ENCODE measurements at regions not wholly inside any gene's neighbourhood (a gene's known extent, or its start where the extent isn't known, plus 50 kb on each side); places are given as distances from the start of the nearest gene placed in this dataset.

DNA sequence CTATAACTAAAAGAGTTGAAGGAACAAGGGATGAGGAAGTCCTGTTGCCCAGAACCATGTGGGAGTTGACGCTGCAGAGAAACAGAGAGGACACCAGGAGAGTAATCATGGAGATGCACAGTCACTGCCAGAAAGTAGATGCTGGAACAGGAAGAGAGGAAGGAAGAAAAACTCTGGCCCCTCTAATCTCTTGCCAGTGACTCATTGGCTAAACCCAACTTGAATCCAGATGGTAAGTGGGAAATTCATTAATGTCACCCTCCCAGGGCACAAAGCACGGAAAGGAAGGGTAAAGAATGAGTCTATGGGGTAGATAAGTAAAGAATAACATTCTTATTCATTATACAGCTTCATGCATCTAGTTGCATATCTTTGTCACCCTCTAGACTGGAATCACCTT is 631.9 kb downstream of the PRELID2 start:
- no peak overlapping the region for H3K4me3 ChIP-seq (ENCODE audit: low read depth, low read length)
- intact Hi-C loops (cut with micrococcal nuclease; ENCODE audit: unreplicated experiment), result no loop called here
- no peak for DNase-seq
- TF ChIP-seq, protein P1, sequence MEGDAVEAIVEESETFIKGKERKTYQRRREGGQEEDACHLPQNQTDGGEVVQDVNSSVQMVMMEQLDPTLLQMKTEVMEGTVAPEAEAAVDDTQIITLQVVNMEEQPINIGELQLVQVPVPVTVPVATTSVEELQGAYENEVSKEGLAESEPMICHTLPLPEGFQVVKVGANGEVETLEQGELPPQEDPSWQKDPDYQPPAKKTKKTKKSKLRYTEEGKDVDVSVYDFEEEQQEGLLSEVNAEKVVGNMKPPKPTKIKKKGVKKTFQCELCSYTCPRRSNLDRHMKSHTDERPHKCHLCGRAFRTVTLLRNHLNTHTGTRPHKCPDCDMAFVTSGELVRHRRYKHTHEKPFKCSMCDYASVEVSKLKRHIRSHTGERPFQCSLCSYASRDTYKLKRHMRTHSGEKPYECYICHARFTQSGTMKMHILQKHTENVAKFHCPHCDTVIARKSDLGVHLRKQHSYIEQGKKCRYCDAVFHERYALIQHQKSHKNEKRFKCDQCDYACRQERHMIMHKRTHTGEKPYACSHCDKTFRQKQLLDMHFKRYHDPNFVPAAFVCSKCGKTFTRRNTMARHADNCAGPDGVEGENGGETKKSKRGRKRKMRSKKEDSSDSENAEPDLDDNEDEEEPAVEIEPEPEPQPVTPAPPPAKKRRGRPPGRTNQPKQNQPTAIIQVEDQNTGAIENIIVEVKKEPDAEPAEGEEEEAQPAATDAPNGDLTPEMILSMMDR (IDR thresholded peaks at IDR 0.05; ENCODE audit: insufficient read depth in 1 of 2, low read depth in 1 of 2, low read length in 1 of 2, severe bottlenecking in 1 of 2, unreplicated experiment in 1 of 2), result no peak
- ChIA-PET CTCF (interaction anchor here (0.6 kb wide), 1 partner anchor 10 kb away, joined by 3 read pairs; no protein-coding TSS in a partner anchor), POLR2A (no interaction called here)
- H3K4me1 Mint-ChIP-seq (ENCODE audit: low read depth, unreplicated experiment), result no peaks in the 10 kb centered on the region
- no peak overlapping the region for H3K27ac Mint-ChIP-seq (ENCODE audit: unreplicated experiment)
- H3K36me3 ChIP-seq (ENCODE audit: control insufficient read depth, insufficient read depth, low read length), result no peaks in the 10 kb centered on the region
- no peaks in the 10 kb centered on the region for H3K27me3 ChIP-seq (replicated peaks; ENCODE audit: control insufficient read depth, insufficient read depth, low read length)
- no peaks in the 10 kb centered on the region for H3K9me3 Mint-ChIP-seq (ENCODE audit: unreplicated experiment)
- no peak overlapping the region for H3K4me3 Mint-ChIP-seq (ENCODE audit: unreplicated experiment)
- BruUV-seq (replicated peaks), result no TSS peak
- no peaks in the 10 kb centered on the region for H3K36me3 Mint-ChIP-seq (ENCODE audit: insufficient read depth, unreplicated experiment)
- no peaks in the 10 kb centered on the region for H3K4me1 ChIP-seq
- H3K9me3 ChIP-seq, result no peaks in the 10 kb centered on the region
- H3K27me3 Mint-ChIP-seq (ENCODE audit: insufficient read depth, unreplicated experiment), result peaks cover 6% of the 10 kb centered on the region

DNA sequence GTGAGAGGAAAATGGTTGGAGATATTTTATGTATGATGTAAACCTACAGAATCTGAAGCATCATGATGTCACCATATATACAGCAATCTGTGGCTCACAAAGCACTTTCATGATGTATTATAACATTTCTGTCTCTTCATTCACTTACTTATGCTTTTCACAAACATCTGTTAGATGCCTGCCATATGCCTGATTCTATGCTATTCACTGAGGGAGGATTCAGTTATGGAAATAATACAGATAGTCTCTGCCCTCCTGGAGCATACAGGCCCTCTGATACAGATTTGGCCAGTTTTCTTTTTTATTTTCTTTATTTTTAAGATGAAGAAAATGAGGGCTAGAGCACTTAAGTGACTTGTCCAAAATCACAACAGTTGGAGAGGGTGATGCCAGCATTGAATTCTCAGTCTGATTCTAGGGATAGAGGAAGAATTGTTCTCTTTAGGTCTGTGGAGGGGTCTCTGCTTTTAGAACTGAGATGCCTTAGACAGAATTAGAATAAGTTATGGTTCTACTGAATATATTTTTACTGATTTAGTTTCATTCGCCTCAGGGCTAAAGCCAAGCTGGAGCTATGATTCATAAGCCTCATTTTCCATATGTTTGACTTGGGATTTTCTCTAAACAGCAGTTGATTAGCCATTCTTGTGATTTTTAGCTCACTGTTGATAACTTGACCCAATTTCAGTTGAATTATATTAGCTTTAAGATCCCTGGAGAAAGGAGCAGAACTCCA is 636.4 kb downstream of the PRELID2 start:
- Mint-ChIP-seq H3K36me3 (ENCODE audit: insufficient read depth, unreplicated experiment) (no peaks in the 10 kb centered on the region), H3K9me3 (ENCODE audit: unreplicated experiment) (no peaks in the 10 kb centered on the region), H3K27ac (ENCODE audit: unreplicated experiment) (no peak overlapping the region), H3K27me3 (ENCODE audit: insufficient read depth, unreplicated experiment) (peaks cover 2% of the 10 kb centered on the region), H3K4me1 (ENCODE audit: low read depth, unreplicated experiment) (no peaks in the 10 kb centered on the region), H3K4me3 (ENCODE audit: unreplicated experiment) (no peak overlapping the region)
- DNase-seq, result no peak
- TF ChIP-seq, protein P1 (IDR thresholded peaks at IDR 0.05; ENCODE audit: insufficient read depth in 1 of 2, low read depth in 1 of 2, low read length in 1 of 2, severe bottlenecking in 1 of 2, unreplicated experiment in 1 of 2), result no peak
- H3K36me3 ChIP-seq (ENCODE audit: control insufficient read depth, insufficient read depth, low read length), result no peaks in the 10 kb centered on the region
- ChIA-PET POLR2A (no interaction called here), CTCF (no interaction called here)
- H3K4me3 ChIP-seq (ENCODE audit: low read depth, low read length), result no peak overlapping the region
- H3K4me1 ChIP-seq, result no peaks in the 10 kb centered on the region
- no peaks in the 10 kb centered on the region for H3K9me3 ChIP-seq
- BruUV-seq (replicated peaks), result no TSS peak
- H3K27me3 ChIP-seq (replicated peaks; ENCODE audit: control insufficient read depth, insufficient read depth, low read length), result no peaks in the 10 kb centered on the region
- intact Hi-C loops (cut with micrococcal nuclease; ENCODE audit: unreplicated experiment), result no loop called here

DNA sequence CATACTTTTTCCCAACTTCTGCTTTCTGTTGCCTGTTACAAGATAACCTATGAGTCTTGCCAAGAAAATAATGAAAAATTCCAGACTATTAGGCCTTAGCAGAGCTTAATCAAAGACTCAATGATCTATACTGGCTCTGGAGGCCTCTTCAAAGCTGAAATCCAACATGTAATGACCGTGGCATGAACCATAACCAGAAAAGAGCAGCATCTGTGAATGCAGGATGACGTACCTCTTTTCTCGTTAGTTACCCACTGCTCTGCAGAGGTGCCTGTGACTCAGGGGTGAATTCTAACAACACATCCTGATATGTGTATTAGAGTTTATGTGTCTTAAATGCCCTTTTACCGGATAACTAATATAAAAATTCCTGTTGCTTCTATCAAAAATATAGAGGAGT is 645.4 kb downstream of the PRELID2 start:
- Mint-ChIP-seq H3K4me1 (ENCODE audit: low read depth, unreplicated experiment) (no peaks in the 10 kb centered on the region), H3K9me3 (ENCODE audit: unreplicated experiment) (no peaks in the 10 kb centered on the region), H3K36me3 (ENCODE audit: insufficient read depth, unreplicated experiment) (no peaks in the 10 kb centered on the region), H3K4me3 (ENCODE audit: unreplicated experiment) (no peak overlapping the region), H3K27me3 (ENCODE audit: insufficient read depth, unreplicated experiment) (no peaks in the 10 kb centered on the region), H3K27ac (ENCODE audit: unreplicated experiment) (no peak overlapping the region)
- Histone ChIP-seq H3K9me3 (no peaks in the 10 kb centered on the region), H3K27me3 (replicated peaks; ENCODE audit: control insufficient read depth, insufficient read depth, low read length) (no peaks in the 10 kb centered on the region), H3K4me3 (ENCODE audit: low read depth, low read length) (no peak overlapping the region), H3K4me1 (no peaks in the 10 kb centered on the region), H3K36me3 (ENCODE audit: control insufficient read depth, insufficient read depth, low read length) (no peaks in the 10 kb centered on the region)
- CTCF ChIA-PET, result no interaction called here
- no peak for DNase-seq
- POLR2A ChIA-PET, result no interaction called here
- intact Hi-C loops (cut with micrococcal nuclease; ENCODE audit: unreplicated experiment), result no loop called here
- no TSS peak for BruUV-seq (replicated peaks)
- TF ChIP-seq, protein P1 (IDR thresholded peaks at IDR 0.05; ENCODE audit: insufficient read depth in 1 of 2, low read depth in 1 of 2, low read length in 1 of 2, severe bottlenecking in 1 of 2, unreplicated experiment in 1 of 2), result no peak
